ENCODE measurements at regions not wholly inside any gene's neighbourhood (a gene's known extent, or its start where the extent isn't known, plus 50 kb on each side); places are given as distances from the start of the nearest gene placed in this dataset.

DNA sequence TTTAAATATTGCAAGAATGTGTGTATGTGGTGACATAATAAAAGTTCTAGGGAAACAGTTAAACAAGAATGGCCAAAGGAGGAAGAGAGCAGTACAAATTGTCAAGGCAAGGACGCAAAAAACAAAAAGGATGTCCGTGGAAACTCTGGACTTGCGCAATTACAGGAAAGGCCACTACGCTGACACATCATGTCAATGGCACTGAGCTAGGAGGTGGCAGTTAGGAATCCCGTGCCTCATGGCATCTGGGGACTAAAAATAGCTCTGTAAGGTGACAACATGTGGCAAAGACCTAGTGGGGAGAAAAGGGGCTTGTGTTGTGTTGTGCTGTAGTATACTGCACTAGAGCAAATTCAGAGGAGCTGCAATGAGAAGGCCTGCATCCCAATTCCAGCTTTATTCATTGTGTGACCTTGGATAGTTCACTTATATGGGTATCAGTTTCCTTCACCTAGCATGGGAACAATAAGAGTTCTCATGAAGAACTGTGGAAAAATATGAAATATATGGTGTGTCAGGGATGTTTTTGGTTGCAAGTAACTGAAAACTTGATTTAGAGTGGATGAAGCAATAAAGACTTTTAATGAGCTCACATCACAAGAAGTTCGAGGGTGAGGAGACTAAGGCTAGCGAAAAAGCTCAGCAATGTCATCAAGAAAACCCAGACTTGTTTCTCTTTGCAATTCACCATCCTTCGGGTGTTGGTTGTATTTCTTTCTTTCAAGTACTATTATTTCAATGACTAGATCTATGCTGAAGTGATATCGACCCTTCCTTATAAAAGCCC lies 124.1 kb upstream of the STC2 start:
- no peak for TF ChIP-seq EZH2phosphoT487 (conservative IDR thresholded peaks at IDR 0.05; ENCODE audit: low read length)
- TF ChIP-seq, protein P1, sequence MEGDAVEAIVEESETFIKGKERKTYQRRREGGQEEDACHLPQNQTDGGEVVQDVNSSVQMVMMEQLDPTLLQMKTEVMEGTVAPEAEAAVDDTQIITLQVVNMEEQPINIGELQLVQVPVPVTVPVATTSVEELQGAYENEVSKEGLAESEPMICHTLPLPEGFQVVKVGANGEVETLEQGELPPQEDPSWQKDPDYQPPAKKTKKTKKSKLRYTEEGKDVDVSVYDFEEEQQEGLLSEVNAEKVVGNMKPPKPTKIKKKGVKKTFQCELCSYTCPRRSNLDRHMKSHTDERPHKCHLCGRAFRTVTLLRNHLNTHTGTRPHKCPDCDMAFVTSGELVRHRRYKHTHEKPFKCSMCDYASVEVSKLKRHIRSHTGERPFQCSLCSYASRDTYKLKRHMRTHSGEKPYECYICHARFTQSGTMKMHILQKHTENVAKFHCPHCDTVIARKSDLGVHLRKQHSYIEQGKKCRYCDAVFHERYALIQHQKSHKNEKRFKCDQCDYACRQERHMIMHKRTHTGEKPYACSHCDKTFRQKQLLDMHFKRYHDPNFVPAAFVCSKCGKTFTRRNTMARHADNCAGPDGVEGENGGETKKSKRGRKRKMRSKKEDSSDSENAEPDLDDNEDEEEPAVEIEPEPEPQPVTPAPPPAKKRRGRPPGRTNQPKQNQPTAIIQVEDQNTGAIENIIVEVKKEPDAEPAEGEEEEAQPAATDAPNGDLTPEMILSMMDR (IDR thresholded peaks at IDR 0.05; ENCODE audit: insufficient read depth, low read length, poor library complexity, severe bottlenecking) = no peak
- Histone ChIP-seq H3F3A (ENCODE audit: insufficient read depth) (no peaks in the 10 kb centered on the region), H3K4me2 (ENCODE audit: low read depth, low read length, poor library complexity, severe bottlenecking) (no peak overlapping the region), H2AFZ (ENCODE audit: low read depth, low read length, severe bottlenecking) (no peak overlapping the region), H3K9ac (ENCODE audit: low read length) (no peak overlapping the region), H3K36me3 (ENCODE audit: low read length) (no peaks in the 10 kb centered on the region), H3K27ac (ENCODE audit: low read depth, low read length) (no peak overlapping the region), H3K27me3 (ENCODE audit: low read length) (no peaks in the 10 kb centered on the region), H3K9me2 (replicated peaks; ENCODE audit: insufficient read depth, low read length) (no peaks in the 10 kb centered on the region), H3K9me3 (ENCODE audit: insufficient read depth, low read length) (no peaks in the 10 kb centered on the region), H3K4me3 (ENCODE audit: insufficient read depth, low read length, poor library complexity, severe bottlenecking) (no peak overlapping the region), H4K20me1 (ENCODE audit: low read depth, low read length) (no peaks in the 10 kb centered on the region), H3K79me2 (ENCODE audit: insufficient read depth, low read length) (no peaks in the 10 kb centered on the region)

- TF ChIP-seq, protein P1 (IDR thresholded peaks at IDR 0.05; ENCODE audit: insufficient read depth, low read length, poor library complexity, severe bottlenecking) = no peak
- TF ChIP-seq EZH2phosphoT487 (conservative IDR thresholded peaks at IDR 0.05; ENCODE audit: low read length) = no peak
- Histone ChIP-seq H3K4me3 (ENCODE audit: insufficient read depth, low read length, poor library complexity, severe bottlenecking) (no peak overlapping the region), H3K9me3 (ENCODE audit: insufficient read depth, low read length) (no peaks in the 10 kb centered on the region), H3K9ac (ENCODE audit: low read length) (no peak overlapping the region), H3K27me3 (ENCODE audit: low read length) (no peaks in the 10 kb centered on the region), H3F3A (ENCODE audit: insufficient read depth) (no peaks in the 10 kb centered on the region), H4K20me1 (ENCODE audit: low read depth, low read length) (no peaks in the 10 kb centered on the region), H3K4me2 (ENCODE audit: low read depth, low read length, poor library complexity, severe bottlenecking) (no peak overlapping the region), H3K79me2 (ENCODE audit: insufficient read depth, low read length) (no peaks in the 10 kb centered on the region), H3K27ac (ENCODE audit: low read depth, low read length) (no peak overlapping the region), H3K9me2 (replicated peaks; ENCODE audit: insufficient read depth, low read length) (no peaks in the 10 kb centered on the region), H2AFZ (ENCODE audit: low read depth, low read length, severe bottlenecking) (no peak overlapping the region), H3K36me3 (ENCODE audit: low read length) (no peaks in the 10 kb centered on the region)
These were observed 123.4 kb upstream of the STC2 start for GRCh38 chr5:173451651-173452050.

DNA sequence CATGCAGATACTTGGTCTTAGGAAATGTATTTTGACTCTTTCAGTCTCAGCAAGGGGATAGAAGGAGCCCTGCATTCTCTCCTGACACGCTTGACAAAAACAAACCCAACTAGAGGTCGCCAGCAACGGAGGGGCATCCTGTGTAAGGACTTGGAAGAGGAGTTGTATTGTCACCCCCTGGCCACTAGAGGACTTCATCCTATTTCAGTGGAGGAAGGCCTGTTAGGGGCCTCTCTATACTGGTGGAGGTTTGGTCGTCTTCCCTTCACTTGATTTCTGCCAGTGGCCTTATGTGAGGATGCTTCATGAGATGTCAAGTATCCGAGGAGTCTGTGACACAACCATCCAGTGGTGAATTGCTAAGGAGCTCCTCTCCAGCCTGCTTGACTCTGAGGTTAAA lies 122.8 kb upstream of the STC2 start:
- no peak overlapping the region for H3K4me3 ChIP-seq (ENCODE audit: insufficient read depth, low read length, poor library complexity, severe bottlenecking)
- H3K4me2 ChIP-seq (ENCODE audit: low read depth, low read length, poor library complexity, severe bottlenecking) = no peak overlapping the region
- no peaks in the 10 kb centered on the region for H3K27me3 ChIP-seq (ENCODE audit: low read length)
- no peak overlapping the region for H3K9ac ChIP-seq (ENCODE audit: low read length)
- H2AFZ ChIP-seq (ENCODE audit: low read depth, low read length, severe bottlenecking) = no peak overlapping the region
- H3K27ac ChIP-seq (ENCODE audit: low read depth, low read length) = no peak overlapping the region
- no peak for TF ChIP-seq EZH2phosphoT487 (conservative IDR thresholded peaks at IDR 0.05; ENCODE audit: low read length)
- TF ChIP-seq, protein P1 (IDR thresholded peaks at IDR 0.05; ENCODE audit: insufficient read depth, low read length, poor library complexity, severe bottlenecking) = peak; percentile 31
- no peaks in the 10 kb centered on the region for H4K20me1 ChIP-seq (ENCODE audit: low read depth, low read length)
- no peaks in the 10 kb centered on the region for H3K9me3 ChIP-seq (ENCODE audit: insufficient read depth, low read length)
- H3K79me2 ChIP-seq (ENCODE audit: insufficient read depth, low read length) = no peaks in the 10 kb centered on the region
- no peaks in the 10 kb centered on the region for H3F3A ChIP-seq (ENCODE audit: insufficient read depth)
- no peaks in the 10 kb centered on the region for H3K36me3 ChIP-seq (ENCODE audit: low read length)
- no peaks in the 10 kb centered on the region for H3K9me2 ChIP-seq (replicated peaks; ENCODE audit: insufficient read depth, low read length)

Data from SU-DHL-6 (cell line).